GM18861 (cell line): ENCODE measurements at regions not wholly inside any gene's neighbourhood (a gene's known extent, or its start where the extent isn't known, plus 50 kb on each side); places are given as distances from the start of the nearest gene placed in this dataset.

Source experiments
- ATAC-seq: cut with Tn5 transposase; IDR thresholded peaks from one replicate; pipeline ENCODE4 v1.9.1; 2021; ENCODE audit not compliant: unreplicated experiment

GRCh38 chr9:89744730-89745129 lies 139.9 kb downstream of the GADD45G start:
- ATAC-seq, result no peak

- ATAC-seq, result no peak
Observed at GRCh38 chr9:89745601-89746376, 141.0 kb downstream of the GADD45G start.

- no peak for ATAC-seq
Observed at GRCh38 chr9:89746385-89747116, 141.7 kb downstream of the GADD45G start.

GRCh38 chr9:89747596-89747995 lies 142.8 kb downstream of the GADD45G start:
- ATAC-seq, result no peak

- no peak for ATAC-seq
Observed at GRCh38 chr9:89748021-89748670, 143.3 kb downstream of the GADD45G start.

- ATAC-seq, result no peak
Observed at GRCh38 chr9:89748831-89749499, 144.2 kb downstream of the GADD45G start.

GRCh38 chr9:89749500-89750116 lies 144.8 kb downstream of the GADD45G start:
- no peak for ATAC-seq

GRCh38 chr9:89750117-89750791 lies 145.4 kb downstream of the GADD45G start:
- no peak for ATAC-seq

GRCh38 chr9:89751079-89751825 lies 146.4 kb downstream of the GADD45G start:
- ATAC-seq, result no peak

GRCh38 chr9:89752154-89752553 lies 147.3 kb downstream of the GADD45G start:
- no peak for ATAC-seq

- no peak for ATAC-seq
Observed at GRCh38 chr9:89753472-89754055, 148.8 kb downstream of the GADD45G start.

- no peak for ATAC-seq
Observed at GRCh38 chr9:89754193-89754592, 149.4 kb downstream of the GADD45G start.

GRCh38 chr9:89755821-89756220 lies 151.0 kb downstream of the GADD45G start:
- no peak for ATAC-seq

- ATAC-seq, result no peak
Observed at GRCh38 chr9:89756891-89757537, 152.2 kb downstream of the GADD45G start.

- no peak for ATAC-seq
Observed at GRCh38 chr9:89757776-89758528, 153.1 kb downstream of the GADD45G start.

GRCh38 chr9:89759572-89759971 lies 154.8 kb downstream of the GADD45G start:
- ATAC-seq, result no peak

- ATAC-seq, result no peak
Observed at GRCh38 chr9:89760123-89760522, 155.3 kb downstream of the GADD45G start.

- no peak for ATAC-seq
Observed at GRCh38 chr9:89764217-89764616, 159.4 kb downstream of the GADD45G start.
